Smooth muscle cell (in vitro differentiated cells): ENCODE measurements at regions not wholly inside any gene's neighbourhood (a gene's known extent, or its start where the extent isn't known, plus 50 kb on each side); places are given as distances from the start of the nearest gene placed in this dataset.

Experiments
- DNase-seq: peaks from one replicate; lab custom pipeline; 2025; ENCODE audit not compliant: unreplicated experiment; lab: John Stamatoyannopoulos, UW
- H2AFZ ChIP-seq: fragments of 200-600 bp; sonication (generic); 2 replicates; pipeline ENCODE4 v1.6.0; 2016; ENCODE audit warnings: antibody characterized with exemption, low read depth, mild to moderate bottlenecking
- H3F3A ChIP-seq: fragments of 200-600 bp; sonication (generic); 2 replicates; pipeline ENCODE4 v1.6.0; 2017; ENCODE audit warnings: antibody characterized with exemption, low read depth
- H3K27ac ChIP-seq: fragments of 200-600 bp; sonication (generic); 2 replicates; pipeline ENCODE4 v1.5.1; 2016; ENCODE audit warnings: low read depth, mild to moderate bottlenecking
- H3K27me3 ChIP-seq: fragments of 200-600 bp; sonication (generic); 2 replicates; pipeline ENCODE4 v1.6.1; 2016; ENCODE audit warnings: low read depth, mild to moderate bottlenecking
- H3K36me3 ChIP-seq: fragments of 200-600 bp; sonication (generic); 2 replicates; pipeline ENCODE4 v1.5.1; 2016; ENCODE audit warnings: low read depth
- H3K4me1 ChIP-seq: fragments of 200-600 bp; sonication (generic); 2 replicates; pipeline ENCODE4 v1.5.1; 2016; ENCODE audit warnings: low read depth
- H3K4me2 ChIP-seq: fragments of 200-600 bp; sonication (generic); 2 replicates; pipeline ENCODE4 v1.6.0; 2016; ENCODE audit warnings: mild to moderate bottlenecking
- H3K4me3 ChIP-seq: fragments of 200-600 bp; sonication (generic); 2 replicates; pipeline ENCODE4 v1.5.1; 2016; ENCODE audit warnings: mild to moderate bottlenecking
- H3K79me2 ChIP-seq: fragments of 200-600 bp; sonication (generic); 2 replicates; pipeline ENCODE4 v1.6.0; 2016; ENCODE audit warnings: low read depth, mild to moderate bottlenecking
- H3K9ac ChIP-seq: fragments of 200-600 bp; sonication (generic); 2 replicates; pipeline ENCODE4 v1.6.0; 2016; ENCODE audit warnings: low read depth
- H3K9me3 ChIP-seq: fragments of 200-600 bp; sonication (generic); replicated peaks from 2 replicates; pipeline ENCODE4 v1.5.1; 2016; ENCODE audit warnings: low read depth
- H4K20me1 ChIP-seq: fragments of 200-600 bp; sonication (generic); 2 replicates; pipeline ENCODE4 v1.6.0; 2016; ENCODE audit warnings: low read depth
- WGBS: methylation state at CpG from one replicate; pipeline ENCODE4 v1.1.7; 2016; ENCODE audit warnings: low lambda C conversion rate; 5-methylcytosine and 5-hydroxymethylcytosine counted together
- TF ChIP-seq, protein P1 (sequence below): fragments of 200-600 bp; sonication (generic); IDR thresholded peaks from 2 replicates; pipeline ENCODE4 v1.5.1; 2017; ENCODE audit warnings: borderline replicate concordance, mild to moderate bottlenecking, antibody characterized with exemption; ENCODE audit not compliant: insufficient read depth, poor library complexity, severe bottlenecking

DNA sequence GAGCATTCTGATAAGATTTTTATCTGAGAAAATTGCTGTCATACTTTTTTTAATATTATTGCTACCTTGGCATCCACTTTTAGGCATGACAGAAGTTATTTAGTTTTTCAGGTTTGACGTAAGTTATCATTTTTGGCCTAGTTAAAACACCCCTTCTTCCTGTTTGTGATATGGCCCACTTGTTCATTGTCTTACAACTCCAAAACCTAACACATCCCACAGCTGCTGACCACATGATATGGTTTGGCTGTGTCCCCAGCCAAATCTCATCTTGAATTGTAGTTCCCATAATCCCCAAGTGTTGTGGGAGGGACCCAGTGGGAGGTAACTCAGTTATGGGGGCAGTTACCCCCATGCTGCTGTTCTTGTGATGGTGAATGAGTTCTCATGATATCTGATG lies 388.1 kb downstream of the SLC4A3 start:
- no peaks in the 10 kb centered on the region for H3F3A ChIP-seq
- H3K36me3 ChIP-seq = no peaks in the 10 kb centered on the region
- H3K4me2 ChIP-seq = no peak overlapping the region
- H3K4me1 ChIP-seq = no peaks in the 10 kb centered on the region
- no peak overlapping the region for H3K27ac ChIP-seq
- H3K4me3 ChIP-seq = no peak overlapping the region
- no peaks in the 10 kb centered on the region for H4K20me1 ChIP-seq
- DNase-seq = no peak
- no peak overlapping the region for H2AFZ ChIP-seq
- WGBS = 94% methylated on average over 1 of the region's 1 CpG
- TF ChIP-seq, protein P1, sequence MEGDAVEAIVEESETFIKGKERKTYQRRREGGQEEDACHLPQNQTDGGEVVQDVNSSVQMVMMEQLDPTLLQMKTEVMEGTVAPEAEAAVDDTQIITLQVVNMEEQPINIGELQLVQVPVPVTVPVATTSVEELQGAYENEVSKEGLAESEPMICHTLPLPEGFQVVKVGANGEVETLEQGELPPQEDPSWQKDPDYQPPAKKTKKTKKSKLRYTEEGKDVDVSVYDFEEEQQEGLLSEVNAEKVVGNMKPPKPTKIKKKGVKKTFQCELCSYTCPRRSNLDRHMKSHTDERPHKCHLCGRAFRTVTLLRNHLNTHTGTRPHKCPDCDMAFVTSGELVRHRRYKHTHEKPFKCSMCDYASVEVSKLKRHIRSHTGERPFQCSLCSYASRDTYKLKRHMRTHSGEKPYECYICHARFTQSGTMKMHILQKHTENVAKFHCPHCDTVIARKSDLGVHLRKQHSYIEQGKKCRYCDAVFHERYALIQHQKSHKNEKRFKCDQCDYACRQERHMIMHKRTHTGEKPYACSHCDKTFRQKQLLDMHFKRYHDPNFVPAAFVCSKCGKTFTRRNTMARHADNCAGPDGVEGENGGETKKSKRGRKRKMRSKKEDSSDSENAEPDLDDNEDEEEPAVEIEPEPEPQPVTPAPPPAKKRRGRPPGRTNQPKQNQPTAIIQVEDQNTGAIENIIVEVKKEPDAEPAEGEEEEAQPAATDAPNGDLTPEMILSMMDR = no peak
- H3K9me3 ChIP-seq = no peaks in the 10 kb centered on the region
- H3K79me2 ChIP-seq = no peaks in the 10 kb centered on the region
- H3K9ac ChIP-seq = no peak overlapping the region
- peaks cover 3% of the 10 kb centered on the region for H3K27me3 ChIP-seq

- Histone ChIP-seq H2AFZ (no peak overlapping the region), H3K27ac (no peak overlapping the region), H3K4me2 (no peak overlapping the region), H3K9ac (no peak overlapping the region), H3K9me3 (no peaks in the 10 kb centered on the region), H3K79me2 (no peaks in the 10 kb centered on the region), H3F3A (no peaks in the 10 kb centered on the region), H3K4me1 (no peaks in the 10 kb centered on the region), H4K20me1 (no peaks in the 10 kb centered on the region), H3K27me3 (no peaks in the 10 kb centered on the region), H3K4me3 (no peak overlapping the region), H3K36me3 (no peaks in the 10 kb centered on the region)
- WGBS = 93% methylated on average over 1 of the region's 1 CpG
- DNase-seq = no peak
- TF ChIP-seq, protein P1 = no peak
Measured at GRCh38 chr2:220025207-220025606, 397.8 kb downstream of the SLC4A3 start.

- H3K4me3 ChIP-seq = no peak overlapping the region
- no peak overlapping the region for H3K4me2 ChIP-seq
- H3K9me3 ChIP-seq = no peaks in the 10 kb centered on the region
- H3F3A ChIP-seq = peaks cover 8% of the 10 kb centered on the region
- DNase-seq = no peak
- H3K9ac ChIP-seq = no peak overlapping the region
- H3K4me1 ChIP-seq = peaks cover 7% of the 10 kb centered on the region
- H3K79me2 ChIP-seq = no peaks in the 10 kb centered on the region
- H3K27ac ChIP-seq = no peak overlapping the region
- H4K20me1 ChIP-seq = no peaks in the 10 kb centered on the region
- H3K27me3 ChIP-seq = no peaks in the 10 kb centered on the region
- H3K36me3 ChIP-seq = no peaks in the 10 kb centered on the region
- TF ChIP-seq, protein P1 = no peak
- WGBS = 46% methylated on average over 1 of the region's 1 CpG
- H2AFZ ChIP-seq = no peak overlapping the region
Measured at GRCh38 chr2:220029013-220029412, 401.6 kb downstream of the SLC4A3 start.

GRCh38 chr2:220033546-220033945 lies 406.1 kb downstream of the SLC4A3 start:
- Histone ChIP-seq H3K4me2 (peak overlapping the region; percentile 54), H3F3A (peaks cover 19% of the 10 kb centered on the region), H2AFZ (peak overlapping the region; percentile 88), H4K20me1 (no peaks in the 10 kb centered on the region), H3K27ac (peak overlapping the region; percentile 94), H3K36me3 (no peaks in the 10 kb centered on the region), H3K9me3 (no peaks in the 10 kb centered on the region), H3K9ac (no peak overlapping the region), H3K79me2 (no peaks in the 10 kb centered on the region), H3K4me3 (no peak overlapping the region), H3K27me3 (no peaks in the 10 kb centered on the region), H3K4me1 (peaks cover 9% of the 10 kb centered on the region)
- TF ChIP-seq, protein P1 = no peak
- DNase-seq = no peak
- WGBS = 10% methylated on average over 1 of the region's 1 CpG
